Fibroblast of mammary gland (primary cell): ENCODE measurements at regions not wholly inside any gene's neighbourhood (a gene's known extent, or its start where the extent isn't known, plus 50 kb on each side); places are given as distances from the start of the nearest gene placed in this dataset.
"Not testable (repeated sequence)": the region's sequence is repeated elsewhere in the genome, so short reads cannot be mapped to it uniquely, and the experiment has no call there.

Experiments
- DNase-seq: peaks from one replicate; pipeline ENCODE4 v3.0.0-alpha.2; 2010; ENCODE audit warnings: low read depth
- H3K4me3 ChIP-seq: 2 replicates; pipeline ENCODE4 v1.5.1; 2011; ENCODE audit warnings: low read depth, mild to moderate bottlenecking, low read length, moderate library complexity; ENCODE audit not compliant: control insufficient read depth
- TF ChIP-seq, protein P1 (sequence below): conservative IDR thresholded peaks from 2 replicates; pipeline ENCODE4 v1.5.1; 2011; ENCODE audit warnings: low read depth, low read length, inconsistent platforms; ENCODE audit not compliant: control insufficient read depth, insufficient read depth

DNA sequence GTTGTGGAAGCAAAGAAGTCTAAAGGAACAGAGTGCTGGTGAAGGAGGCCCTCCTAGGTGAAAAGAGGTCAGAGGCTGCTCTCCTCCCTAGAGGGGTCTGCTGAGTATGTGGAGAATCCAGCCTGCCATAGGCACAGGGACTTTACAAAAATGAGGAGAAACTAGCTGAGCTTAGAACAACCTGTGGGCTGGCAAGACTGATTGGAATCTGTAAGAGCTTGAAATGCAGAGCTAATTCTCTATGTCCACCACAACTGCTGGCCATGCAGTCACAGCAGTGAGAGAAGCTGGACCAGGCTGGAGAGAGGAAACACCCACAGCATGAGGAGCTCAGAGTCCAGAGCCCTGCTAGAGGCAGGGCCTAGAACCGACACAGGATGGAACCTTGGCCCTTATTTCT lies 251.0 kb upstream of the MGAT5 start:
- no peak overlapping the region for H3K4me3 ChIP-seq
- TF ChIP-seq, protein P1, sequence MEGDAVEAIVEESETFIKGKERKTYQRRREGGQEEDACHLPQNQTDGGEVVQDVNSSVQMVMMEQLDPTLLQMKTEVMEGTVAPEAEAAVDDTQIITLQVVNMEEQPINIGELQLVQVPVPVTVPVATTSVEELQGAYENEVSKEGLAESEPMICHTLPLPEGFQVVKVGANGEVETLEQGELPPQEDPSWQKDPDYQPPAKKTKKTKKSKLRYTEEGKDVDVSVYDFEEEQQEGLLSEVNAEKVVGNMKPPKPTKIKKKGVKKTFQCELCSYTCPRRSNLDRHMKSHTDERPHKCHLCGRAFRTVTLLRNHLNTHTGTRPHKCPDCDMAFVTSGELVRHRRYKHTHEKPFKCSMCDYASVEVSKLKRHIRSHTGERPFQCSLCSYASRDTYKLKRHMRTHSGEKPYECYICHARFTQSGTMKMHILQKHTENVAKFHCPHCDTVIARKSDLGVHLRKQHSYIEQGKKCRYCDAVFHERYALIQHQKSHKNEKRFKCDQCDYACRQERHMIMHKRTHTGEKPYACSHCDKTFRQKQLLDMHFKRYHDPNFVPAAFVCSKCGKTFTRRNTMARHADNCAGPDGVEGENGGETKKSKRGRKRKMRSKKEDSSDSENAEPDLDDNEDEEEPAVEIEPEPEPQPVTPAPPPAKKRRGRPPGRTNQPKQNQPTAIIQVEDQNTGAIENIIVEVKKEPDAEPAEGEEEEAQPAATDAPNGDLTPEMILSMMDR: no peak
- DNase-seq: no peak

DNA sequence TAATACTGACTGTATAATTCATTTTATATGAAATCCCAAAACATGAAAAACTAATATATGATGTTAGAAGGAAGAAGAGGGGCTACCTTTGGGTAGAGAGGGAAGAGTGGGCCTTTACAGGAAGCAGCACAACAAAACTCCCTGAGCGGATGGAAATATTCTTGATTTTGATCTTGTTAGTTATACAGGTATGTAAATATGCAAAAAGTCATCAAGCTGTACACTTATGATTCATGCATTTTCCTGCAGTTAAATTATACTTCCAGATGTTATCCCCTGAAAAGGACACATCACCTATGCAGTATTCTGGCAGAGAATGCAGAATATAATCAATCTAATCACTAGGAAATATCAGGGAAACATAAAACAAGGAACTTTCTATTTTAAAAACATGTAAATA lies 249.4 kb upstream of the MGAT5 start:
- no peak overlapping the region for H3K4me3 ChIP-seq
- DNase-seq: no peak
- TF ChIP-seq, protein P1: no peak

DNA sequence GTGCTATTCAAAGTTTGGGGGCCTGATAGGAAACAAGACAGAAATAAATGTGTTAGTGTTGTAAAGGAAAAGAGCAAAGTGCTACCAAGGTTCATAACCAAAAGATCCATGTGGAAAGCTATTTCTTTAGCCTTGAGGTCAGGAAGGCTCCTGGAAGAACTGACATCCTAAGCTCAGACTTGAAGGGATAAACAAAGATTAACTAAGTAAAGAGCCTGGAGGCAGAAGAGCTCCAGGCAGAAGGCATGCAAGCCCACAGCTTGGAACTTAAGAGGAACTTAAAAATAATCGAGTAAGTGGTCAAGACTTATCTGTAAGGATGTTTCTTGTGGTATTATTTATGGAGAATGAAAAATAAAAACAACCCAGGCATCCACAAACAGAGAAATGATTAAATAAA lies 245.0 kb upstream of the MGAT5 start:
- TF ChIP-seq, protein P1: no peak
- DNase-seq: no peak
- H3K4me3 ChIP-seq: no peak overlapping the region

- no peak for DNase-seq
- no peak overlapping the region for H3K4me3 ChIP-seq
- TF ChIP-seq, protein P1: no peak
Measured at GRCh38 chr2:134009440-134009839, 244.4 kb upstream of the MGAT5 start.

DNA sequence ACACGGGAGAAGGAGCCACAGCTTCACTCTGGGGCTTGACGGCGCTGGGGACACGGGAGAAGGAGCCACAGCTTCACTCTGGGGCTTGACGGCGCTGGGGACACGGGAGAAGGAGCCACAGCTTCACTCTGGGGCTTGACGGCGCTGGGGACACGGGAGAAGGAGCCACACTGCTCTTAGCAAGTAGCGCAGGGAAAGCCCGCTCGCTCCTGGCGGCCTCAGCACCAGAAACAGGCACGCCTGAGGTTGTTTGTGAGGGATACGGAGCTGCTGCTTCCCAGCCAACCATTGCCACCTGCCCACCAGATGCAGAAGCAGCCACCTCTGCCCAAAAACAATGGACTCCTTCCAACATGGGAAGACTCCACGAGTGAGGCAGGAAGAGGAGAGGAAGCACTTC lies 244.0 kb upstream of the MGAT5 start:
- H3K4me3 ChIP-seq, DNase-seq: not testable (repeated sequence)

GRCh38 chr2:134011936-134012586 lies 241.8 kb upstream of the MGAT5 start:
- TF ChIP-seq, protein P1: no peak
- no peak overlapping the region for H3K4me3 ChIP-seq
- DNase-seq: no peak

- DNase-seq: no peak
- no peak overlapping the region for H3K4me3 ChIP-seq
- TF ChIP-seq, protein P1: no peak
Measured at GRCh38 chr2:134014196-134014960, 239.5 kb upstream of the MGAT5 start.
